Peyer's patch (tissue), 4 donors: ENCODE measurements at regions not wholly inside any gene's neighbourhood (a gene's known extent, or its start where the extent isn't known, plus 50 kb on each side); places are given as distances from the start of the nearest gene placed in this dataset.

Experiments
- POLR2A ChIP-seq, 2 donors: fragments of 450-650 bp; IDR thresholded peaks; one replicate each; pipeline ENCODE4 v1.5.1; 2017; ENCODE audit warnings: antibody characterized with exemption in 2 of 2, mild to moderate bottlenecking in 2 of 2, moderate library complexity in 2 of 2
- TF ChIP-seq, protein P1 (sequence below), 6 experiments: fragments of 450-650 bp in 4 of 6; fragments of 200-600 bp in 2 of 6; sonication (generic) in 1 of 6; IDR thresholded peaks; one replicate each; pipeline ENCODE4 v1.5.1; 2017 to 2019; ENCODE audit warnings: antibody characterized with exemption in 6 of 6, mild to moderate bottlenecking in 3 of 6, moderate library complexity in 1 of 6

DNA sequence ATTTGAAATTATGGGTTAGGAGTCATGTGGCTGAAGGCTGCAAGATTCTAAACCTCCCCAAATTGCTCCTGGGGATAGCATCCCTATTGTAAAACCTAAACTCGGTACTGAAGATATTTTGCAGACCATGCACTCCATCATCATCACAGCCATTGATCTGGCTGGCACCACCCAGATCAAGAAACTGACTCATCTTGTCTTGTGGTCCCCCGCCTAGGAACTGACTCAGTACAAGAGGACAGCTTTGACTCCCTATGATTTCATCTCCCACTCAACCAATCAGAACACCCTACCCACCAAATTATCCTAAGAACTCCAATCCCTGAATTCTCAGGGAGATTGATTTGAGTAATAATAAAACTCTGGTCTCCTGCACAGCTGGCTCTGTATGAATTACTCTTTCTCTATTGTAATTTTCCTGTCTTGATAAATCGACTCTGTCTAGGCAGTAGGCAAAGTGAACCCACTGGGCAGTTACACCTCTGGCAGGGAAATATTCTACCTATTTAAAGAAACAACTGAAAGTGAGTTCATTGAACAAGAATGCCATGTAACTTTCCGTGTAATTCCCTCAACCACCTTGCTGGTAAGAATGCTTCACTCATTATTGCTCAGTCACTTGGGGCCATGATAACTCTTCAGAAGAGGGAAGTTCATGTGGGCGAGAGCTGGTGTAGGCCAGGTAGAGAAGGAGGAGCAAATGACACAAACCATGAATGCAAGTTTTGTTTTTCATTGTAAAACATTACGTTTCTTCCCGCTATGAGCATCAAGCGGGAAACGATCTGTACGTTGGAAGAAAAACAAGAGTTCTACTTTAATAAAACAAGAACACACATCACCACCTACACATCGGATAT lies 602.9 kb upstream of the ARID1B start:
- TF ChIP-seq, protein P1, sequence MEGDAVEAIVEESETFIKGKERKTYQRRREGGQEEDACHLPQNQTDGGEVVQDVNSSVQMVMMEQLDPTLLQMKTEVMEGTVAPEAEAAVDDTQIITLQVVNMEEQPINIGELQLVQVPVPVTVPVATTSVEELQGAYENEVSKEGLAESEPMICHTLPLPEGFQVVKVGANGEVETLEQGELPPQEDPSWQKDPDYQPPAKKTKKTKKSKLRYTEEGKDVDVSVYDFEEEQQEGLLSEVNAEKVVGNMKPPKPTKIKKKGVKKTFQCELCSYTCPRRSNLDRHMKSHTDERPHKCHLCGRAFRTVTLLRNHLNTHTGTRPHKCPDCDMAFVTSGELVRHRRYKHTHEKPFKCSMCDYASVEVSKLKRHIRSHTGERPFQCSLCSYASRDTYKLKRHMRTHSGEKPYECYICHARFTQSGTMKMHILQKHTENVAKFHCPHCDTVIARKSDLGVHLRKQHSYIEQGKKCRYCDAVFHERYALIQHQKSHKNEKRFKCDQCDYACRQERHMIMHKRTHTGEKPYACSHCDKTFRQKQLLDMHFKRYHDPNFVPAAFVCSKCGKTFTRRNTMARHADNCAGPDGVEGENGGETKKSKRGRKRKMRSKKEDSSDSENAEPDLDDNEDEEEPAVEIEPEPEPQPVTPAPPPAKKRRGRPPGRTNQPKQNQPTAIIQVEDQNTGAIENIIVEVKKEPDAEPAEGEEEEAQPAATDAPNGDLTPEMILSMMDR (IDR thresholded peaks at IDR 0.05), result no peak
- TF ChIP-seq POLR2A (IDR thresholded peaks at IDR 0.05), result no peak
